CD4-positive, CD25-positive, alpha-beta regulatory T cell (primary cell): ENCODE measurements at regions not wholly inside any gene's neighbourhood (a gene's known extent, or its start where the extent isn't known, plus 50 kb on each side); places are given as distances from the start of the nearest gene placed in this dataset.
A peak's percentile ranks its signal among the peaks of the same experiment; 100 is the strongest.

Experiments used
- ATAC-seq, 2 donors: fragments of 150-1000 bp; cut with Tn5 transposase; one replicate each; pipeline ENCODE4 v1.10.0; 2021; ENCODE audit warnings: low read depth in 2 of 2, moderate number of reproducible peaks in 2 of 2, moderate library complexity in 1 of 2
- DNase-seq, 3 donors: peaks; one replicate each; pipeline versions ENCODE4 v3.0.0 to v3.0.0-alpha.2; 2012 to 2022; ENCODE audit warnings: mixed read lengths in 1 of 3
- H3K27ac ChIP-seq: one replicate; pipeline ENCODE4 v1.7.0; 2013; ENCODE audit warnings: mild to moderate bottlenecking, low read length; ENCODE audit not compliant: insufficient read depth, poor library complexity, severe bottlenecking
- H3K27me3 ChIP-seq: one replicate; pipeline ENCODE4 v1.7.0; 2013; ENCODE audit warnings: low read length; ENCODE audit not compliant: control insufficient read depth, insufficient read depth
- H3K36me3 ChIP-seq: one replicate; pipeline ENCODE4 v1.7.0; 2013; ENCODE audit warnings: mild to moderate bottlenecking, low read length, moderate library complexity; ENCODE audit not compliant: control insufficient read depth, insufficient read depth
- H3K4me1 ChIP-seq: 2 replicates; pipeline ENCODE4 v1.7.0; 2013; ENCODE audit warnings: mild to moderate bottlenecking, low read length; ENCODE audit not compliant: insufficient read depth, control insufficient read depth, poor library complexity, severe bottlenecking
- H3K4me3 ChIP-seq: one replicate; pipeline ENCODE4 v1.7.0; 2013; ENCODE audit warnings: low read depth, mild to moderate bottlenecking, low read length, moderate library complexity
- H3K9me3 ChIP-seq, 2 experiments: 1 replicate in 1 of 2; 2 replicates in 1 of 2; pipeline ENCODE4 v1.7.0; 2013; ENCODE audit warnings: low read length in 2 of 2, mild to moderate bottlenecking in 1 of 2, moderate library complexity in 1 of 2; ENCODE audit not compliant: control insufficient read depth in 2 of 2
- H3K27ac Mint-ChIP-seq, 3 donors: one replicate each; pipeline ENCODE4 v1.8.0; 2020 to 2022; ENCODE audit warnings: mild to moderate bottlenecking in 3 of 3, mixed read lengths in 3 of 3, moderate library complexity in 2 of 3
- H3K27me3 Mint-ChIP-seq: one replicate; pipeline ENCODE4 v1.8.0; 2022; ENCODE audit warnings: mild to moderate bottlenecking, mixed read lengths
- H3K36me3 Mint-ChIP-seq: one replicate; pipeline ENCODE4 v1.8.0; 2020; ENCODE audit warnings: mixed read lengths
- H3K4me1 Mint-ChIP-seq, 4 donors: one replicate each; pipeline ENCODE4 v1.8.0; 2020 to 2022; ENCODE audit warnings: mixed read lengths in 4 of 4, mild to moderate bottlenecking in 1 of 4
- H3K4me3 Mint-ChIP-seq, 4 donors: one replicate each; pipeline ENCODE4 v1.8.0; 2020 to 2022; ENCODE audit warnings: mild to moderate bottlenecking in 4 of 4, mixed read lengths in 4 of 4, moderate library complexity in 3 of 4
- H3K9me3 Mint-ChIP-seq, 7 donors: one replicate each; pipeline ENCODE4 v1.8.0; 2020 to 2022; ENCODE audit warnings: mixed read lengths in 7 of 7, mild to moderate bottlenecking in 3 of 7, moderate library complexity in 2 of 7

DNA sequence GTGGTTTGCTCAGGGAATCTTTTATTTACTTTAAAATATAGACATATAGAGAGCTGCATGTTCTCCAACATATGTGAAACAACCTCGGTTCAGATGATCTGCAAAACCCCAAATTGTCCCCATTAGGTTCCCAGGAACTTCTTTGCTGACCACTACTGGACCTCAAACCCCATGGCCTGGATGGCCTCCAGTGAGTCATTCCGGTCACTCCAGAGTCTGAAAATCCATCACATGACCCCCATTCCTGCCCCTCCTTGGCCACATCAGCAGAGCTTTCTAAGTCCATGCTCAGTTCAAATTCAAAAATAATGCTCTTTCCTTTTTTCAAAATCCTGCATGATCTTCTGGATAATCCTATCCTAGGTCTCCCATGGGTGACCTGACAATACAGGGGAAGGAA is 271.0 kb downstream of the TNS1 start:
- peaks cover 0 to 2% (median 0%) of the 10 kb centered on the region in 7 donors for H3K9me3 Mint-ChIP-seq
- no peak overlapping the region for H3K27ac Mint-ChIP-seq
- H3K36me3 Mint-ChIP-seq = no peaks in the 10 kb centered on the region

DNA sequence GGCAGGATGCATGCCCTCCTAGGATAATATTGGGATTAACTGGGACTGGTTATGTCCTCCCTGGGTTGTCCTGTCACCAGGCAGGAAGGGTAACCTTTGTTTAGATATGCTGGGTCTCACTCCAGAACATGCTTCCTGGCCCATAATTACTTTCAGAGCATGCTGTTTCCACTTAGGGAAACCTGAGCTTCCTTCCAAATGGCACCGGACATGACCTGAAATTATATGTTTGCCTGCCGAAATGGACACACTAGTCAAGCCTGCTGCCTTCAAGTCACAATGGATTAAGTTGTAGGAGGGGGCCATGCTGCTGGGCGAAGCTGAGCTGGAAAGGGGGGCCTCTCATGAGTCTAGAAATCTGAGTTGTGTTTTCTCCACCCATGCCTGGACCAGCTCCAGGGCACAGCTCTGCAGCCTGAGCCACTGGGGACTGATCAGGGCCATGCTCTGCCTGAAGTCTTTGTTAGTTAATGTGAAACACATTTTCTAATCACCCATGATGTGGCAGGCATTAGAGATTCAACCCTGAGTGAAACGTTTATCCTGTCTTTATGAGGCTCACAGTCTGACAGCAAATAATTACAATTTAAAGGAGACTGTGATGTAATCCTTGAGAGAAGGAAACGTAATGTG is 273.3 kb downstream of the TNS1 start:
- DNase-seq = no peak
- Mint-ChIP-seq H3K36me3 (no peaks in the 10 kb centered on the region), H3K4me3 (no peak overlapping the region), H3K27ac (no peak overlapping the region), H3K4me1 (peaks cover 0 to 6% (median under 1%) of the 10 kb centered on the region in 4 donors), H3K27me3 (peaks cover 4% of the 10 kb centered on the region), H3K9me3 (peaks cover 0 to 2% (median 0%) of the 10 kb centered on the region in 7 donors)
- no peak for ATAC-seq
- Histone ChIP-seq H3K4me1 (no peaks in the 10 kb centered on the region), H3K4me3 (no peak overlapping the region), H3K27me3 (no peaks in the 10 kb centered on the region), H3K36me3 (no peaks in the 10 kb centered on the region), H3K27ac (no peak overlapping the region), H3K9me3 (no peaks in the 10 kb centered on the region)

More for the DNA sequence above, 271.0 kb downstream of the TNS1 start:
- peaks cover 4% of the 10 kb centered on the region for H3K27me3 Mint-ChIP-seq
- no peak overlapping the region for H3K4me3 Mint-ChIP-seq
- DNase-seq (no peak), ATAC-seq (no peak)
- H3K36me3 ChIP-seq = no peaks in the 10 kb centered on the region
- H3K4me3 ChIP-seq = no peak overlapping the region
- H3K27ac ChIP-seq = no peak overlapping the region
- H3K4me1 Mint-ChIP-seq = peaks cover 0 to 16% (median 0%) of the 10 kb centered on the region in 4 donors
- no peaks in the 10 kb centered on the region for H3K4me1 ChIP-seq
- H3K27me3 ChIP-seq = no peaks in the 10 kb centered on the region
- no peaks in the 10 kb centered on the region for H3K9me3 ChIP-seq

DNA sequence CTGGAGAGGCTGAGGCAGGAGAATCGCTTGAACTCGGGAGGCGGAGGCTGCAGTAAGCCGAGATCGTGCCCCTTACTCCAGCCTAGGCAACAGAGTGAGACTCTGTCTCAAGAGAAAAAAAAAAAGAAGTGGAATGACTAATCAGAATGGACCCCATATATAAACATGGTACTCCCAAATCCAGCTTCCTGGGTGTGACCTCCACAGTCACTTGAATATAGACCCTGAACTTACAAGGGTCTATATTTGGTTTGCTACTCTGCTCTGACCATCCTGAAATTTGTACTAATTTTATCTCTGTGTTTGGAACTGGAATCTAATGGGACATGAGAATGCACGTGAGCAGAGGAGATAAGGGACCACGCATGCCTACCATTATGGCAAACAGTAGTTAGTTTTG is 275.0 kb downstream of the TNS1 start:
- H3K36me3 Mint-ChIP-seq = no peaks in the 10 kb centered on the region
- no peaks in the 10 kb centered on the region for H3K27me3 ChIP-seq
- H3K4me3 ChIP-seq = no peak overlapping the region
- H3K27ac Mint-ChIP-seq = no peak overlapping the region
- H3K4me3 Mint-ChIP-seq = no peak overlapping the region
- no peaks in the 10 kb centered on the region for H3K4me1 ChIP-seq
- no peak for DNase-seq
- no peaks in the 10 kb centered on the region for H3K9me3 ChIP-seq
- H3K27me3 Mint-ChIP-seq = peaks cover 4% of the 10 kb centered on the region
- no peaks in the 10 kb centered on the region for H3K36me3 ChIP-seq
- H3K27ac ChIP-seq = no peak overlapping the region
- peaks cover 0 to 2% (median 0%) of the 10 kb centered on the region in 4 donors for H3K4me1 Mint-ChIP-seq
- ATAC-seq = no peak
- peaks cover 0 to 2% (median 0%) of the 10 kb centered on the region in 7 donors for H3K9me3 Mint-ChIP-seq

DNA sequence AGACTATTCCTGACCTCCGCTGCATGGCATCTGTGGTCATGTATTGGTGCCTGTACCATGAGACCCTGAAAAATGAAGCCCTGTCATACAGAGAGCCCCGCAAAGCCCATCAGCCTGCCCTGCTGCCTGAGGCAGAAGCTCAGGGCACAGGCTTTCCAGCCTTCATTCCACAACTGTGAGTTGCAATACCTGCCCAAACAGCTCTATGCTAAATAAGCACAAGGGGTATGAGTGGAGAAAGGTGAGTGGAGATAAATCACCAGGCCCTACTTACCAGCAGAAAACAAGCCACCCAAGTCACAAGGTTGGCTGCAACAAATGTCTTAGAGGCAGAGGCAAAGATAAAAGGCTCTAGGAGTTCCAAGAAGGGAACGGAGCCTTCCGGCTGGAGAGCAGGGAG is 277.4 kb downstream of the TNS1 start:
- ATAC-seq = no peak
- Mint-ChIP-seq H3K27me3 (no peaks in the 10 kb centered on the region), H3K36me3 (no peaks in the 10 kb centered on the region), H3K4me1 (peaks cover 0 to 2% (median 0%) of the 10 kb centered on the region in 4 donors), H3K4me3 (no peak overlapping the region), H3K27ac (no peak overlapping the region), H3K9me3 (peaks cover 0 to 3% (median 0%) of the 10 kb centered on the region in 7 donors)
- Histone ChIP-seq H3K27ac (no peak overlapping the region), H3K4me3 (no peak overlapping the region), H3K27me3 (no peaks in the 10 kb centered on the region), H3K9me3 (no peaks in the 10 kb centered on the region), H3K36me3 (no peaks in the 10 kb centered on the region), H3K4me1 (no peaks in the 10 kb centered on the region)
- no peak for DNase-seq

DNA sequence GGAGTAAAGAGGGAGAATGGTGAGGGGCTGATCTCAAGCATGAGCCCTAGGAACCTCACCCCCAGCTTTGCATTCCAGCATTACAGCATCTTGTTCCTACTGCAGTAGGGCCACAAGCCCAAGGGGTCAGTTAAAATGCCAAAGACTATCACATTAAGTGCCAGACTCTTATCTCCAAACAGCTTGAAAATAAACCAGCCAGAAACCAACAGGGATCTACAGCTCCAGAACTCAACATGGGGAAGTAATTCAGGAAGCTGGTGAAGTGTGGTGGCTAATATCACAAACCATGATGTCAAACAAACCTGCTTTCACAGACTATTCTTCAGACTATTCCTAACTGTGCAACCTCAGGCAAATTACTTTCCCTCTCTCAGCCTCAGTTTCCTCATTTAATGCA is 278.3 kb downstream of the TNS1 start:
- H3K4me1 ChIP-seq = no peaks in the 10 kb centered on the region
- no peak overlapping the region for H3K4me3 Mint-ChIP-seq
- no peaks in the 10 kb centered on the region for H3K27me3 ChIP-seq
- H3K36me3 Mint-ChIP-seq = no peaks in the 10 kb centered on the region
- no peaks in the 10 kb centered on the region for H3K36me3 ChIP-seq
- H3K9me3 ChIP-seq = no peaks in the 10 kb centered on the region
- H3K27ac Mint-ChIP-seq = no peak overlapping the region
- H3K9me3 Mint-ChIP-seq = peaks cover 0 to 2% (median 0%) of the 10 kb centered on the region in 7 donors
- H3K27ac ChIP-seq = no peak overlapping the region
- peaks cover 0 to 2% (median 0%) of the 10 kb centered on the region in 4 donors for H3K4me1 Mint-ChIP-seq
- no peaks in the 10 kb centered on the region for H3K27me3 Mint-ChIP-seq
- ATAC-seq (no peak), DNase-seq (no peak)
- H3K4me3 ChIP-seq = no peak overlapping the region

DNA sequence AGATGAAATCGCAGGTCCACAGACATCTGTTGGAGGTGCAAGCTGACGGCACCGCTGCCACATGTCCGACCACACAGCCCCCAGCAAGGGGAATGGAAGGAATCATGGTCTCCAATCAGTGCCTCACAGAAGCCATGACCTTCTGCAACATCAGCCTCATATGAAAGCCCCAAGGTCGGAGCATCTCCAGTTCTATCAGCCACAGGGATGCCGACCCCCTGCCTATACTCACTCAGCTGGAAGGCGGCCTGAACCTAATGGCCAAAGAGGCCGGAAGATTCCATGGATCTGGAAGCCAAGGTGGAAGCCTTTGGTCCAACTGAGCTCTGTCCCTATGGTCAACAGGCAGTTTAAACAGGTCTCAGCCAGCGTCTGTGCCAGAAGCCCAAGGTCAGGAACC is 278.8 kb downstream of the TNS1 start:
- no peak overlapping the region for H3K27ac ChIP-seq
- no peaks in the 10 kb centered on the region for H3K27me3 Mint-ChIP-seq
- no peak overlapping the region for H3K4me3 ChIP-seq
- peaks cover 0 to 2% (median 0%) of the 10 kb centered on the region in 7 donors for H3K9me3 Mint-ChIP-seq
- H3K9me3 ChIP-seq = no peaks in the 10 kb centered on the region
- no peaks in the 10 kb centered on the region for H3K27me3 ChIP-seq
- ATAC-seq = no peak
- no peaks in the 10 kb centered on the region for H3K4me1 ChIP-seq
- H3K27ac Mint-ChIP-seq = no peak overlapping the region
- no peaks in the 10 kb centered on the region for H3K36me3 Mint-ChIP-seq
- no peak for DNase-seq
- peaks cover 0 to 2% (median 0%) of the 10 kb centered on the region in 4 donors for H3K4me1 Mint-ChIP-seq
- H3K36me3 ChIP-seq = no peaks in the 10 kb centered on the region
- no peak overlapping the region for H3K4me3 Mint-ChIP-seq

DNA sequence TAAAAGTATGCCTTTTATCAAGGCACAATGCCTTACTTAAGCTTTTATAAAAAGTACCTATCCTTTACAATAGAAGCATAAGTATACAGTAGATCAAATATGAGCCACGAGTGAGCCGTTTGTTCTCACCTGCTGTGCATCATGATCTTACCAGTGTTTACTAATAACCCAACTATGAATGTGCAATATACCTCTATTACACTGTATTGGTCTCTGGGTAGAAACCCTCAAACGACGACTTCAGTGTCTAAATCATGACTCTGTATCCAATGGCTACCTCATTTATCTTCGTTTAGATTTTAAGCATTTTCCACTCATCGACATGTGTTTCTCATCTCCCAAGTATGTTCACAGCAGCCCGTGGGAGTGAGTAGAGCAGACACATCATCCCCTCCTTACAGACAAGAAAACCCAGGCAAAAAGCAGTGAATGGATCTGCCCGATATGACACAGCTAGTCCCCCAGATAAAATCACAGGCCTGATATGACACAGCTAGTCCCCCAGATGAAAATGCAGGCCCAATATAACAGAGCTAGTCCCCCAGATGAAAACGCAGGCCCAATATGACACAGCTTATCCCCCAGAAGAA is 279.8 kb downstream of the TNS1 start:
- H3K9me3 ChIP-seq = no peaks in the 10 kb centered on the region
- peaks cover 0 to 2% (median 0%) of the 10 kb centered on the region in 7 donors for H3K9me3 Mint-ChIP-seq
- H3K27me3 Mint-ChIP-seq = no peaks in the 10 kb centered on the region
- H3K4me1 ChIP-seq = no peaks in the 10 kb centered on the region
- no peak overlapping the region for H3K4me3 Mint-ChIP-seq
- H3K4me1 Mint-ChIP-seq = peaks cover 0 to 2% (median 0%) of the 10 kb centered on the region in 4 donors
- no peak overlapping the region for H3K4me3 ChIP-seq
- no peaks in the 10 kb centered on the region for H3K27me3 ChIP-seq
- H3K27ac Mint-ChIP-seq = peak overlapping the region in 1 of 3 donors; percentile 38
- no peaks in the 10 kb centered on the region for H3K36me3 ChIP-seq
- no peak overlapping the region for H3K27ac ChIP-seq
- ATAC-seq (no peak), DNase-seq (no peak)
- no peaks in the 10 kb centered on the region for H3K36me3 Mint-ChIP-seq

DNA sequence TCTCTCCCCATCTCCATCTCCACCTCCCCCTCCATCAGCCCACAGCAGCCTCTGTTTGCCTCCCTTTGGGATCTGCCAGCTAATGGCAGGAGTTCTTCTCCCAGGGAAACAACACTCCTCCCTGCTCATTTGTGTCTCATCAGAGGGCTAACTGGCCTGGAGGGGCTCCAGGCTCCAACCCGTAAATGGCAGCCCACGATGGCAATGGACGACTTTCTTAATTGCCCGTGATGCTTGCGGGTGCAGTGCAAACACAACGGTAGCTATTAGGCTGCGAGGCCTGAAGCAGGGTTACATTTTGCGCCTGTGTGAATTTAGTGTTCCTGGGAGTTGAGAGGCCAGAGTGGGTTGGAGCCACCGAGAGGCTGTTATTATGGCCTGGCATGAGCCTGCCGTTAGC is 285.1 kb downstream of the TNS1 start:
- no peak overlapping the region for H3K27ac ChIP-seq
- H3K27me3 Mint-ChIP-seq = no peaks in the 10 kb centered on the region
- H3K4me1 ChIP-seq = no peaks in the 10 kb centered on the region
- DNase-seq (no peak), ATAC-seq (no peak)
- H3K9me3 Mint-ChIP-seq = peaks cover 0 to 1% (median 0%) of the 10 kb centered on the region in 7 donors
- H3K4me3 ChIP-seq = no peak overlapping the region
- no peaks in the 10 kb centered on the region for H3K36me3 ChIP-seq
- H3K36me3 Mint-ChIP-seq = no peaks in the 10 kb centered on the region
- peak overlapping the region in 1 of 3 donors; percentile 75 for H3K27ac Mint-ChIP-seq
- no peaks in the 10 kb centered on the region for H3K4me1 Mint-ChIP-seq
- H3K9me3 ChIP-seq = no peaks in the 10 kb centered on the region
- H3K4me3 Mint-ChIP-seq = no peak overlapping the region
- no peaks in the 10 kb centered on the region for H3K27me3 ChIP-seq
